SH-SY5Y (cell line): ENCODE measurements at regions not wholly inside any gene's neighbourhood (a gene's known extent, or its start where the extent isn't known, plus 50 kb on each side); places are given as distances from the start of the nearest gene placed in this dataset.

Source experiments
- GATA2 ChIP-seq: IDR thresholded peaks from 2 replicates; pipeline ENCODE4 v1.6.1; 2011; ENCODE audit warnings: mild to moderate bottlenecking, low read depth, low read length
- GATA3 ChIP-seq: IDR thresholded peaks from 2 replicates; pipeline ENCODE4 v1.6.1; 2011; ENCODE audit warnings: low read depth, mild to moderate bottlenecking, low read length, moderate library complexity

DNA sequence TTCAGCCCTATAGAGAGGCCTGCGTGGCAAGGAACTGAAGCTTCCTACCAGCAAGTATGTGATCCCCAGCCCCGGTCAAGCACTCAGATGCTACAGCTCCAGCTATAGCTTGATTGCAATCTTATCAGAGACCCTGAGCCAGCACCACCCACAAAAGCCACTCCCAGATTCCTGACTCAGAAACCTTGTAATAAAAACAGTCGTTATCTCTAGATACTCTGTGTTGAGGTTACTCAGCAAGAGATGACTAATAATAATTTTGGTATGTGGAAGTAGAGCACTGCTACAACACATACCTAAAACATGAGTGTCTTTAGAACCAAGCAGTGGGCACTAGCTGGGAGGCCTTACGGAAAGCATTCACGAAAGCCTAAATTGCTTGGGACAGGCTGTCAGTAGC lies 216.9 kb downstream of the UXS1 start:
- no peak for TF ChIP-seq GATA2
- no peak for TF ChIP-seq GATA3
